Pancreas (tissue), 10 donors: ENCODE measurements at regions not wholly inside any gene's neighbourhood (a gene's known extent, or its start where the extent isn't known, plus 50 kb on each side); places are given as distances from the start of the nearest gene placed in this dataset.
"Not testable (repeated sequence)": the region's sequence is repeated elsewhere in the genome, so short reads cannot be mapped to it uniquely, and the experiment has no call there.

Source experiments
- ATAC-seq, 4 donors: fragments of 200-7000 bp; cut with Tn5 transposase; one replicate each; pipeline versions ENCODE4 v1.8.0 to v1.9.1; 2020; ENCODE audit warnings: mild to moderate bottlenecking in 4 of 4, moderate library complexity in 4 of 4
- DNase-seq, 6 donors: peaks; one replicate each; pipeline ENCODE4 v3.0.0-alpha.2; 2020
- FAIRE-seq: peaks from 2 replicates; lab custom pipeline; 2012; peaks lifted over from hg19 to GRCh38; lab: Jason Lieb, UNC
- H3K27ac ChIP-seq, 4 donors: fragments of 200-600 bp; sonication (generic); 1 replicate in 3 of 4; 2 replicates in 1 of 4; pipeline versions ENCODE4 v1.5.0 to v1.8.0; 2020
- H3K27me3 ChIP-seq, 4 donors: fragments of 200-600 bp; one replicate each; pipeline ENCODE4 v1.8.0; 2021
- H3K36me3 ChIP-seq, 3 donors: fragments of 200-600 bp; sonication (generic) in 1 of 3; one replicate each; pipeline versions ENCODE4 v1.5.0 to v1.8.0; 2020 to 2021
- H3K4me1 ChIP-seq, 3 donors: fragments of 200-600 bp; one replicate each; pipeline ENCODE4 v1.8.0; 2021
- H3K4me3 ChIP-seq, 4 donors: fragments of 200-600 bp; sonication (generic) in 2 of 4; one replicate each; pipeline versions ENCODE4 v1.5.0 to v1.8.0; 2020 to 2021
- H3K9me3 ChIP-seq, 4 donors: fragments of 200-600 bp; one replicate each; pipeline ENCODE4 v1.8.0; 2021
- CTCF ChIP-seq, 4 donors: fragments of 200-600 bp; sonication (generic) in 3 of 4; IDR thresholded peaks; one replicate each; pipeline versions ENCODE4 v1.5.0 to v1.8.0; 2021; ENCODE audit warnings: antibody characterized with exemption in 4 of 4
- WGBS, 2 donors: extraction: QIAGEN DNeasy Blood & Tissue Kit; methylation state at CpG; one replicate each; pipeline ENCODE4 v1.1.7; 2013; 5-methylcytosine and 5-hydroxymethylcytosine counted together
- intact Hi-C, 3 donors: fragments of 100-400 bp; cut with DNase I; formaldehyde crosslinking; loops; one replicate each; pipeline versions ENCODE4 v1.11.1 to v1.14.2; 2022
- donor health status: healthy with polysubstance abuse.
- donor health status: DM: no; HTN: no; CAD: no; lungs with moderate emphysema.
- donor health status: DM: no; HTN: no; CAD: no.
- donor health status: control.
- donor health status: control.
- donor health status: Bipolar disorder and iron deficiency.
- donor health status: DM: yes; HTN: yes; CAD: no.
- donor health status: DM: no; HTN: no; CAD: no.
- donor health status: DM: no; HTN: no; CAD: no.
- donor health status: DM: yes; HTN: yes; CAD: no.

DNA sequence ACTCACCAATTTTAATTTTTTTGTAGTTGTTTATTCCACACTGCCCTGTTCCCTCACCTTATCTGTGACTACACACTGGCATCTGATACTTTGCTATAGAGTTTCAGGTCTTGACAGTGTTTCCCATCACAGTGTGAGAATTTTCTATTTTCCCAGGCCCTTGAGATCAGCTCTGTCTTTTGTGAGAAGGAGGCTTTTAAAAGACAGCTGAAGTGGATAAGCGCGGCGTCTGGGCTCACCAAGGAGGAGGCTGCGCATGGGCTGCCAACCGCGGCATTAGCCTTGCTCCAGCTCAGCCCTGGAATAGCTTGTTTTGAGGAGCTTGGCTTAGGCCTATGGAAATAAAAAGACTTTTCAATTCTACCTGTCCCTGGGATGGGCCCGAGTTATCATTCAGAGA is 181.3 kb downstream of the RMST start:
- Histone ChIP-seq H3K27ac (no peak overlapping the region), H3K27me3 (no peaks in the 10 kb centered on the region), H3K36me3 (no peaks in the 10 kb centered on the region), H3K4me1 (no peaks in the 10 kb centered on the region), H3K4me3 (no peak overlapping the region), H3K9me3 (no peaks in the 10 kb centered on the region)
- FAIRE-seq (no peak), ATAC-seq (no peak), DNase-seq (no peak)
- TF ChIP-seq CTCF (IDR thresholded peaks at IDR 0.05): no peak
- intact Hi-C loops: no loop called here
- WGBS, 2 donors: 82 to 85% methylated on average over 7 of the region's 7 CpGs

DNA sequence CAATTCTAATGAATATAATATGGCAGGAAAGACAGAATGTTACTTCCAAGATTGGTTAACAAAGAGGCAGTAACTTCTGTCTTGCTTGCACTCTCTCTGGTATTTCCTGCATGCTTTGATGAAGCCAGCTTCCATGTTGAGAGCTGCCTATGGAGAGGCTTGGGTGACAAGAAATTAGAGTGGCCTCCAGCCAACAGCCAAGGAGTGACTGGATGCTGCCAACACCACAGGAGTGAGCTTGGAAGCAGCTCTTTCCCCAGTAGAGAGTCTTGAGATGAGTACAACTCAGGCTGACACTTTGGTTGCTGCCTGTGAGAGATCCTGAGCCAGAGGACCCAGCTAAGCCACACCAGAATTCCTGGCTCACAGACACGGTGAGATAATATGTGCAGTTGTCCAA is 183.1 kb downstream of the RMST start:
- no peaks in the 10 kb centered on the region for H3K27me3 ChIP-seq
- FAIRE-seq: no peak
- H3K4me1 ChIP-seq: no peaks in the 10 kb centered on the region
- WGBS, 2 donors: 65 to 72% methylated on average over 1 of the region's 1 CpG
- ATAC-seq: no peak
- H3K27ac ChIP-seq: no peak overlapping the region
- no peak for DNase-seq
- no peaks in the 10 kb centered on the region for H3K9me3 ChIP-seq
- no peaks in the 10 kb centered on the region for H3K36me3 ChIP-seq
- intact Hi-C loops: no loop called here
- H3K4me3 ChIP-seq: no peak overlapping the region
- no peak for TF ChIP-seq CTCF (IDR thresholded peaks at IDR 0.05)

DNA sequence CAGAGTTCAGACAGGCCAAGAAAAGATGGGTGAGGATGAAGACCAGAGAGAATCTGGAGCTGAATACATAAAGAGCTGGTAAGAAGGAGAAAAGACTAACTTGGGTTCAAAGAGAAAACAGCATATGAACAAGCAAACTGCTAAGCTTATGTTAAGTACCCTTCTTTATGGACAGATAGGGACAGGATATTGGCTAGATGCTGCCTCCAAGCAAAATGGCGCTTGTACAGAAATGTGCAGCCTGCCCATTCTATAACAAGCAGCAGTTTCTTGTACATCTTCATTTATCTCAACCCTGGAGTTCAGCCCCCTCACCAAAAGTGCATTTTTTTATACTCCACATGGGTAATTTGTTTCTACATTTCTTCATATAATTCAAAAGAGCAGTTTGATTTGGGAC is 184.5 kb downstream of the RMST start:
- Histone ChIP-seq H3K9me3 (no peaks in the 10 kb centered on the region), H3K36me3 (no peaks in the 10 kb centered on the region), H3K4me1 (no peaks in the 10 kb centered on the region), H3K4me3 (no peak overlapping the region), H3K27me3 (no peaks in the 10 kb centered on the region), H3K27ac (no peak overlapping the region)
- ATAC-seq (no peak), FAIRE-seq (no peak), DNase-seq (no peak)
- no peak for TF ChIP-seq CTCF (IDR thresholded peaks at IDR 0.05)
- WGBS, 2 donors: 89 to 94% methylated on average over 1 of the region's 1 CpG
- intact Hi-C loops: no loop called here

GRCh38 chr12:97650242-97650641 is 187.6 kb downstream of the RMST start:
- H3K27ac ChIP-seq: no peak overlapping the region
- TF ChIP-seq CTCF (IDR thresholded peaks at IDR 0.05): no peak
- no peak for DNase-seq
- no peak for FAIRE-seq
- H3K4me3 ChIP-seq: no peak overlapping the region
- no peaks in the 10 kb centered on the region for H3K36me3 ChIP-seq
- H3K27me3 ChIP-seq: no peaks in the 10 kb centered on the region
- intact Hi-C loops: no loop called here
- no peaks in the 10 kb centered on the region for H3K4me1 ChIP-seq
- 41 to 68% methylated on average over 2 of the region's 2 CpGs for WGBS, 2 donors
- ATAC-seq: no peak
- H3K9me3 ChIP-seq: no peaks in the 10 kb centered on the region

GRCh38 chr12:97656548-97656947 is 193.9 kb downstream of the RMST start:
- WGBS, 2 donors: 66 to 82% methylated on average over 16 to 19 of the region's 19 CpGs
- intact Hi-C loops, DNase-seq, ATAC-seq, H3K4me1 ChIP-seq, H3K27me3 ChIP-seq, H3K9me3 ChIP-seq, H3K36me3 ChIP-seq, H3K27ac ChIP-seq, H3K4me3 ChIP-seq, FAIRE-seq: not testable (repeated sequence)
